Neural progenitor cell (in vitro differentiated cells): ENCODE measurements at regions not wholly inside any gene's neighbourhood (a gene's known extent, or its start where the extent isn't known, plus 50 kb on each side); places are given as distances from the start of the nearest gene placed in this dataset.

Source experiments
- DNase-seq: peaks from one replicate; pipeline ENCODE4 v3.0.0-alpha.2; 2016; ENCODE audit warnings: low spot score
- H2AFZ ChIP-seq: fragments of 200-600 bp; sonication (generic); replicated peaks from 2 replicates; pipeline ENCODE4 v1.6.1; 2016; ENCODE audit warnings: antibody characterized with exemption
- H3F3A ChIP-seq: fragments of 200-600 bp; sonication (generic); 2 replicates; pipeline ENCODE4 v1.6.1; 2016; ENCODE audit warnings: antibody characterized with exemption, low read depth
- H3K27ac ChIP-seq: fragments of 200-600 bp; sonication (generic); 2 replicates; pipeline ENCODE4 v1.5.1; 2016; ENCODE audit warnings: mild to moderate bottlenecking
- H3K27me3 ChIP-seq: fragments of 200-600 bp; sonication (generic); 2 replicates; pipeline ENCODE4 v1.6.1; 2016; ENCODE audit warnings: mild to moderate bottlenecking, moderate library complexity
- H3K36me3 ChIP-seq: fragments of 200-600 bp; sonication (generic); 2 replicates; pipeline ENCODE4 v1.5.1; 2016
- H3K4me1 ChIP-seq: fragments of 200-600 bp; sonication (generic); 2 replicates; pipeline ENCODE4 v1.6.1; 2016; ENCODE audit warnings: mixed run types
- H3K4me2 ChIP-seq: fragments of 200-600 bp; sonication (generic); 2 replicates; pipeline ENCODE4 v1.6.1; 2016
- H3K4me3 ChIP-seq: fragments of 200-600 bp; sonication (generic); 2 replicates; pipeline ENCODE4 v1.5.1; 2016
- H3K79me2 ChIP-seq: fragments of 200-600 bp; sonication (generic); 2 replicates; pipeline ENCODE4 v1.6.1; 2016; ENCODE audit warnings: low read depth
- H3K9ac ChIP-seq: fragments of 200-600 bp; sonication (generic); 2 replicates; pipeline ENCODE4 v1.6.1; 2016
- H3K9me3 ChIP-seq: fragments of 200-600 bp; sonication (generic); 2 replicates; pipeline ENCODE4 v1.5.1; 2016; ENCODE audit warnings: low read depth
- H4K20me1 ChIP-seq: fragments of 200-600 bp; sonication (generic); 2 replicates; pipeline ENCODE4 v1.6.1; 2016; ENCODE audit warnings: low read depth
- H3K27ac Mint-ChIP-seq: 3 replicates; pipeline ENCODE4 v1.8.0; 2021; ENCODE audit warnings: mixed read lengths
- H3K27me3 Mint-ChIP-seq: 2 replicates; pipeline ENCODE4 v1.8.0; 2022; ENCODE audit warnings: low read depth, mild to moderate bottlenecking, inconsistent platforms, moderate library complexity, mixed read lengths; ENCODE audit not compliant: insufficient read depth
- H3K36me3 Mint-ChIP-seq: 3 replicates; pipeline ENCODE4 v1.8.0; 2021; ENCODE audit warnings: mixed read lengths
- H3K4me1 Mint-ChIP-seq: 3 replicates; pipeline ENCODE4 v1.8.0; 2021; ENCODE audit warnings: mixed read lengths
- H3K4me3 Mint-ChIP-seq: 3 replicates; pipeline ENCODE4 v1.8.0; 2021; ENCODE audit warnings: mild to moderate bottlenecking, moderate library complexity, mixed read lengths
- H3K9me3 Mint-ChIP-seq: 3 replicates; pipeline ENCODE4 v1.8.0; 2020; ENCODE audit warnings: mixed read lengths
- EZH2 ChIP-seq: fragments of 200-600 bp; sonication (generic); IDR thresholded peaks from 2 replicates; pipeline ENCODE4 v1.6.1; 2017; ENCODE audit warnings: antibody characterized with exemption, mild to moderate bottlenecking, moderate library complexity
- EZH2phosphoT487 ChIP-seq: fragments of 200-600 bp; sonication (generic); IDR thresholded peaks from 2 replicates; pipeline ENCODE4 v1.6.1; 2017; ENCODE audit warnings: antibody characterized with exemption
- TF ChIP-seq, protein P1 (sequence below): fragments of 200-600 bp; sonication (generic); IDR thresholded peaks from 2 replicates; pipeline ENCODE4 v1.5.1; 2017; ENCODE audit warnings: antibody characterized with exemption, mild to moderate bottlenecking

DNA sequence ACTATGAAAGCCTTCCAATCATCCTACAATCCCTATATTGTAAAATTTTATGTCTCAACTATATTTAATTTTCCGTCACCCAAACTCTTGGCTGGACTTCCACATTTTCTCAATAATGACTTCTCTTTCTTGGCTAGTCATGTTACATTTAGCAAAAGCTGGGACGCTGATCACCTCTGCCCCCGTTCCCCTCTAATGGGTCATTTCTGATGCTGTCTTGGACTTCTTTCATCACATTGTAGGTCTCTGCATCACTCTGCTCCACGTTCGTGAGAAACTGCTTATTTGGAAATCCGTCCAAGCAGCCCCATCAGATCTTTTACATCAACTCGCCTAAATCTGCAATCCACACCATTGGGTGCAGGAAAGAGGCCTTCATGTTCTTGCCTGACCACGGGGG is 203.8 kb downstream of the MYLK4 start:
- Histone ChIP-seq H3K4me3 (no peak overlapping the region), H4K20me1 (no peaks in the 10 kb centered on the region), H3K79me2 (no peaks in the 10 kb centered on the region), H3K27ac (no peak overlapping the region), H3K9me3 (no peaks in the 10 kb centered on the region), H3K9ac (no peak overlapping the region), H3K4me1 (no peaks in the 10 kb centered on the region), H2AFZ (no peak overlapping the region), H3K4me2 (no peak overlapping the region), H3F3A (no peaks in the 10 kb centered on the region), H3K36me3 (no peaks in the 10 kb centered on the region), H3K27me3 (no peaks in the 10 kb centered on the region)
- H3K9me3 Mint-ChIP-seq, result peaks cover 10% of the 10 kb centered on the region
- H3K4me1 Mint-ChIP-seq, result peaks cover 5% of the 10 kb centered on the region
- no peak overlapping the region for H3K4me3 Mint-ChIP-seq
- no peak for DNase-seq
- H3K27me3 Mint-ChIP-seq, result no peaks in the 10 kb centered on the region
- H3K27ac Mint-ChIP-seq, result no peak overlapping the region
- no peaks in the 10 kb centered on the region for H3K36me3 Mint-ChIP-seq
- TF ChIP-seq, protein P1, sequence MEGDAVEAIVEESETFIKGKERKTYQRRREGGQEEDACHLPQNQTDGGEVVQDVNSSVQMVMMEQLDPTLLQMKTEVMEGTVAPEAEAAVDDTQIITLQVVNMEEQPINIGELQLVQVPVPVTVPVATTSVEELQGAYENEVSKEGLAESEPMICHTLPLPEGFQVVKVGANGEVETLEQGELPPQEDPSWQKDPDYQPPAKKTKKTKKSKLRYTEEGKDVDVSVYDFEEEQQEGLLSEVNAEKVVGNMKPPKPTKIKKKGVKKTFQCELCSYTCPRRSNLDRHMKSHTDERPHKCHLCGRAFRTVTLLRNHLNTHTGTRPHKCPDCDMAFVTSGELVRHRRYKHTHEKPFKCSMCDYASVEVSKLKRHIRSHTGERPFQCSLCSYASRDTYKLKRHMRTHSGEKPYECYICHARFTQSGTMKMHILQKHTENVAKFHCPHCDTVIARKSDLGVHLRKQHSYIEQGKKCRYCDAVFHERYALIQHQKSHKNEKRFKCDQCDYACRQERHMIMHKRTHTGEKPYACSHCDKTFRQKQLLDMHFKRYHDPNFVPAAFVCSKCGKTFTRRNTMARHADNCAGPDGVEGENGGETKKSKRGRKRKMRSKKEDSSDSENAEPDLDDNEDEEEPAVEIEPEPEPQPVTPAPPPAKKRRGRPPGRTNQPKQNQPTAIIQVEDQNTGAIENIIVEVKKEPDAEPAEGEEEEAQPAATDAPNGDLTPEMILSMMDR, result no peak
- TF ChIP-seq EZH2 (no peak), EZH2phosphoT487 (no peak)

DNA sequence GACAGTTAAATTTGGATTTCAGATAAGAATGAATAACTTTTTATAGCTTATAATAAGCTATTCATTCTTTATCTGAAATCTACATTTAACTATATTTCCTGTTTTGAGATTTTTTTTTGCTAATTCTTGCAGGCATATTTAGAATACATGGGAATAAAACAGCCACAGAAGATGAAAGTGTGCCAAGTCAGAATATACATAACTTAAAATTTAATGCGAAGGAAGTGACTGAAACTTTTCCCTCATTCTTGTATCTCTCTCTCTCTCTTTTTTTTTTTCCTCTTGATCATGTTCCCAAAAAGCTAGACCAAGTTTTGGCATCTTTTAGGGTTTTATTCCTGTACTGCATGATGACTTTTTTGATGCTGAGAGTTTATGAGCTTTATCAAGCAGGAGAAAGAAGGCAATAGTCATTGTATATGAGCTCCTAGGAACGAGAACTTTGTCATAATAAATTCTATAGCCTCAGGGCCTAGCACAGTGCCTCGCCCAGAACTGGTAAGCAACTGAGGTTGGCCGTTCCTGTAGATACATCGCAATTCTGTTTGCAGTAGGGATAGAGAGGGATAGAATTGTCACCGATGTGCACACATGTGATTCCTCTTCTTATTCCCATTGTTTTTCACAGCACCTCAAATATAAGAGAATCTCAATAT is 205.2 kb downstream of the MYLK4 start:
- no peaks in the 10 kb centered on the region for H3K9me3 ChIP-seq
- no peaks in the 10 kb centered on the region for H3K36me3 ChIP-seq
- H3K4me3 ChIP-seq, result no peak overlapping the region
- no peaks in the 10 kb centered on the region for H3K79me2 ChIP-seq
- no peak for DNase-seq
- Mint-ChIP-seq H3K4me3 (no peak overlapping the region), H3K36me3 (no peaks in the 10 kb centered on the region), H3K27ac (no peak overlapping the region), H3K9me3 (peaks cover 10% of the 10 kb centered on the region), H3K4me1 (peaks cover 5% of the 10 kb centered on the region), H3K27me3 (no peaks in the 10 kb centered on the region)
- no peak overlapping the region for H3K27ac ChIP-seq
- H3K27me3 ChIP-seq, result no peaks in the 10 kb centered on the region
- H2AFZ ChIP-seq, result no peak overlapping the region
- H3K9ac ChIP-seq, result no peak overlapping the region
- H3F3A ChIP-seq, result no peaks in the 10 kb centered on the region
- TF ChIP-seq EZH2, result no peak
- TF ChIP-seq, protein P1, result no peak
- no peaks in the 10 kb centered on the region for H3K4me1 ChIP-seq
- no peak overlapping the region for H3K4me2 ChIP-seq
- H4K20me1 ChIP-seq, result no peaks in the 10 kb centered on the region

DNA sequence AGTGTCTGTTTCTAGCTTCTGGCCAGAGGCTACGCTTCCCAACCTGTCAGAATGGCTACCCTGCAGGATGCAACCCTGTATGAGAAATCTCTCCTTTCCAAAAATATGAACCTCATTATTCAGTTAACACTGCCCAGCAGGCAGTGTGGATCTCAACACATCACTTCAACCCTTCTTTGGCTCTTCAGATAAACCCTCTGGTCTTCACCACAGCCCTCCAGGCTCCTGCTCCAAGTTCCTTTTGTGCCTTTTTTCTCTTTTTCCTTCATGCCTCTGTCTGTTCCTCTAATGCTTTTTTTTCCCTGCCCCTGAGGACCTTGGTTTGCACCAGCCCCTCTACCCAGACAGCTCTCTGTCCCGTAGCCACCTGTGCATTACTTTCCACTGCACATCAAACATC is 207.4 kb downstream of the MYLK4 start:
- H3K9me3 Mint-ChIP-seq, result peaks cover 6% of the 10 kb centered on the region
- H3K27me3 ChIP-seq, result no peaks in the 10 kb centered on the region
- H3K36me3 ChIP-seq, result no peaks in the 10 kb centered on the region
- no peaks in the 10 kb centered on the region for H3K4me1 Mint-ChIP-seq
- H3K4me3 Mint-ChIP-seq, result no peak overlapping the region
- no peak overlapping the region for H3K9ac ChIP-seq
- TF ChIP-seq, protein P1, result no peak
- TF ChIP-seq EZH2phosphoT487 (no peak), EZH2 (no peak)
- peaks cover 2% of the 10 kb centered on the region for H3K27me3 Mint-ChIP-seq
- H3K9me3 ChIP-seq, result no peaks in the 10 kb centered on the region
- no peaks in the 10 kb centered on the region for H3K79me2 ChIP-seq
- H4K20me1 ChIP-seq, result no peaks in the 10 kb centered on the region
- no peaks in the 10 kb centered on the region for H3F3A ChIP-seq
- DNase-seq, result no peak
- H3K4me2 ChIP-seq, result no peak overlapping the region
- H3K4me1 ChIP-seq, result no peaks in the 10 kb centered on the region
- no peaks in the 10 kb centered on the region for H3K36me3 Mint-ChIP-seq
- H3K27ac ChIP-seq, result no peak overlapping the region
- no peak overlapping the region for H3K27ac Mint-ChIP-seq
- H2AFZ ChIP-seq, result no peak overlapping the region
- H3K4me3 ChIP-seq, result no peak overlapping the region
